ENCODE measurements at regions not wholly inside any gene's neighbourhood (a gene's known extent, or its start where the extent isn't known, plus 50 kb on each side); places are given as distances from the start of the nearest gene placed in this dataset.

- TF ChIP-seq ZNF274 (IDR thresholded peaks at IDR 0.05; ENCODE audit: low read depth, low read length) (no peak), SUZ12 (IDR thresholded peaks at IDR 0.05; ENCODE audit: extremely low read depth, insufficient read depth, insufficient read length) (no peak)
Measured at GRCh38 chr13:86193281-86193680, 394.1 kb upstream of the SLITRK6 start.

Measured in NT2/D1 (cell line).